K562 (cell line): ENCODE measurements at regions not wholly inside any gene's neighbourhood (a gene's known extent, or its start where the extent isn't known, plus 50 kb on each side); places are given as distances from the start of the nearest gene placed in this dataset.

Experiments used
- BHLHE40 ChIP-seq: IDR thresholded peaks from 2 replicates; pipeline ENCODE4 v1.6.1; 2011; ENCODE audit warnings: low read length, improper control_type of control experiment
- CTCF ChIP-seq, 3 experiments: IDR thresholded peaks in 2 of 3; conservative IDR thresholded peaks in 1 of 3; 2 replicates each; pipeline ENCODE4 v1.5.1; 2011 to 2012; ENCODE audit warnings: low read length in 3 of 3, mild to moderate bottlenecking in 3 of 3, control low read depth in 2 of 3, improper control_type of control experiment in 1 of 3, inconsistent platforms in 1 of 3, low read depth in 1 of 3, mixed read lengths in 1 of 3, moderate library complexity in 1 of 3; ENCODE audit not compliant: insufficient read depth in 2 of 3
- FOXA3 ChIP-seq, 2 experiments: fragments of 450-650 bp in 1 of 2; sonication (generic) in 1 of 2; formaldehyde crosslinking; IDR thresholded peaks in 1 of 2; conservative IDR thresholded peaks in 1 of 2; 2 replicates each; pipeline versions ENCODE4 v1.4.0 to v1.8.0; 2020 to 2022; ENCODE audit warnings: mild to moderate bottlenecking in 2 of 2, missing genetic modification reagents in 1 of 2
- MED1 ChIP-seq: sonication (generic); formaldehyde crosslinking; IDR thresholded peaks from 2 replicates; pipeline ENCODE4 v1.8.1; 2023; ENCODE audit warnings: missing genetic modification reagents, borderline replicate concordance
- MITF ChIP-seq: IDR thresholded peaks from 2 replicates; pipeline ENCODE4 v1.6.1; 2014; ENCODE audit warnings: antibody characterized with exemption
- NFE2 ChIP-seq: IDR thresholded peaks from 2 replicates; pipeline ENCODE4 v1.6.1; 2014; ENCODE audit warnings: antibody characterized with exemption, low read depth
- NFE2L1 ChIP-seq: fragments of 450-650 bp; IDR thresholded peaks from 2 replicates; pipeline ENCODE4 v1.6.1; 2016; ENCODE audit warnings: missing genetic modification characterization, low read depth, mild to moderate bottlenecking, missing compliant biosample characterization, moderate library complexity, borderline replicate concordance
- PHF8 ChIP-seq: fragments of 200-600 bp; sonication (generic); IDR thresholded peaks from 2 replicates; pipeline ENCODE4 v1.6.1; 2012; ENCODE audit warnings: mixed run types, mild to moderate bottlenecking, inconsistent platforms, low read length, moderate library complexity, borderline replicate concordance
- RAD21 ChIP-seq, 2 experiments: fragments of 250-450 bp in 1 of 2; fragments of 450-650 bp in 1 of 2; sonication (Bioruptor Pico) in 1 of 2; formaldehyde crosslinking in 1 of 2; IDR thresholded peaks in 1 of 2; conservative IDR thresholded peaks in 1 of 2; 2 replicates each; pipeline versions ENCODE4 v1.4.0 to v1.8.0; 2020 to 2022; ENCODE audit warnings: mild to moderate bottlenecking in 2 of 2, moderate library complexity in 1 of 2
- RBM25 ChIP-seq: fragments of 200-400 bp; formaldehyde crosslinking; IDR thresholded peaks from 2 replicates; pipeline ENCODE4 v1.6.1; 2018; ENCODE audit warnings: low read length, low read depth, moderate library complexity; ENCODE audit not compliant: severe bottlenecking
- TAF15 ChIP-seq: fragments of 200-400 bp; formaldehyde crosslinking; IDR thresholded peaks from 2 replicates; pipeline ENCODE4 v1.6.1; 2017; ENCODE audit warnings: mild to moderate bottlenecking, low read depth, low read length, moderate library complexity
- TFE3 ChIP-seq: fragments of 450-650 bp; formaldehyde crosslinking; IDR thresholded peaks from 2 replicates; pipeline ENCODE4 v1.4.0; 2020; ENCODE audit warnings: mild to moderate bottlenecking, mixed read lengths
- USF2 ChIP-seq: sonication (generic); formaldehyde crosslinking; IDR thresholded peaks from 2 replicates; pipeline ENCODE4 v1.5.0; 2020; ENCODE audit warnings: missing genetic modification reagents
- ZFP36 ChIP-seq: fragments of 150-350 bp; IDR thresholded peaks from 2 replicates; pipeline ENCODE4 v1.6.1; 2018; ENCODE audit warnings: low read length, low read depth; ENCODE audit not compliant: partially characterized antibody

- peak; percentile 38 to 58 (median 51) for TF ChIP-seq CTCF (IDR thresholded peaks at IDR 0.05 in 2 of 3, conservative IDR thresholded peaks at IDR 0.05 in 1 of 3; ENCODE audit: insufficient read depth in 2 of 3, low read depth in 1 of 3, low read length in 3 of 3)
- TF ChIP-seq FOXA3 (CRISPR knock-in tag; conservative IDR thresholded peaks at IDR 0.05 in 1 of 2, IDR thresholded peaks at IDR 0.05 in 1 of 2) = no peak
- TF ChIP-seq BHLHE40 = peak; percentile 33; the same call in 1 of the 2 replicates
- peak; percentile 60 for TF ChIP-seq NFE2
- TF ChIP-seq PHF8 = no peak
- TF ChIP-seq USF2 (CRISPR knock-in tag) = peak; percentile 87
- no peak for TF ChIP-seq NFE2L1 (tag)
- no peak for TF ChIP-seq TAF15
- TF ChIP-seq MITF = 0 out of 2 replicates have a peak, but pooled peaks have one; percentile 46
- 0 out of 4 replicates have a peak, but pooled peaks of 1 of the 2 experiments have one; percentile 8 for TF ChIP-seq RAD21 (CRISPR knock-in tag; conservative IDR thresholded peaks at IDR 0.05 in 1 of 2, IDR thresholded peaks at IDR 0.05 in 1 of 2)
- 0 out of 2 replicates have a peak, but pooled peaks have one; percentile 15 for TF ChIP-seq TFE3 (CRISPR knock-in tag)
- no peak for TF ChIP-seq MED1 (CRISPR knock-in tag)
- TF ChIP-seq ZFP36 = peak; percentile 71
- peak; percentile 55 for TF ChIP-seq RBM25
Observed at GRCh38 chr3:127406309-127407025, 118.6 kb upstream of the PRR20G start (continued).
